GM19240 (cell line): ENCODE measurements at regions not wholly inside any gene's neighbourhood (a gene's known extent, or its start where the extent isn't known, plus 50 kb on each side); places are given as distances from the start of the nearest gene placed in this dataset.

ENCODE experiments used
- DNase-seq: peaks from one replicate; pipeline ENCODE4 v3.0.0; 2011; ENCODE audit warnings: low spot score; ENCODE audit not compliant: insufficient read length

- no peak for DNase-seq
Observed at GRCh38 chr20:22791396-22791795, 207.0 kb upstream of the FOXA2 start.

DNA sequence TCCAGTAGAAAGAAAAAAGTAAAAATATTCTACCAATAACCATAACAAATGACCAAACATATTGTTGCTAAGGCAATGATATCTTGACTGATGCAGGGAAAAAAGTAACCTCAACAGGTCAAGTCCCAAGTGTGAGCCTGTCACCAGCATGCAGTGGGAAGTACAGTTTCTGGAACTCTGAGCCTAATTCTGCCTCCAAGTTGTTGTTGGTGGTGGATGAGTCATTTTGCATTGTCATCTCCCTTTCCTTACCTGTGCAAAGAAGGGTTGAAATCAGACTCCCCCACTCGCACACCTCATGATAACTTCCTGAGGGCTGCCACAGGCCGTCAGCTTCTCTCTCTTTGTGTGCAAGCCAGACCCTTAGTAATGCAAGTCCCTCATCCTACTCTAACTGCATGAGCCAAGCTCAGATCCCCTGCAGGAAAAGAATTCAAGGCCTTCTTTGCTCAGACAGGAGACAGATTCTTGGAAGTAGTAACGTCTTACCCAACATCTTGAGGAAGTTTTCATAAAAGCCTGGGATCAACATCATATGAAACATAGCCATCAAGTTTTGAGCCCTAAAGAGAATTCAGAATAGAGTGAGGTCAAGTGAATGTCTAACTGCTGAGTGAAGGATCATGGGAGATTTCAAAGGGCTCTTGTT, 207.6 kb upstream of the FOXA2 start:
- no peak for DNase-seq

GRCh38 chr20:22794200-22794599, 209.8 kb upstream of the FOXA2 start:
- no peak for DNase-seq

DNA sequence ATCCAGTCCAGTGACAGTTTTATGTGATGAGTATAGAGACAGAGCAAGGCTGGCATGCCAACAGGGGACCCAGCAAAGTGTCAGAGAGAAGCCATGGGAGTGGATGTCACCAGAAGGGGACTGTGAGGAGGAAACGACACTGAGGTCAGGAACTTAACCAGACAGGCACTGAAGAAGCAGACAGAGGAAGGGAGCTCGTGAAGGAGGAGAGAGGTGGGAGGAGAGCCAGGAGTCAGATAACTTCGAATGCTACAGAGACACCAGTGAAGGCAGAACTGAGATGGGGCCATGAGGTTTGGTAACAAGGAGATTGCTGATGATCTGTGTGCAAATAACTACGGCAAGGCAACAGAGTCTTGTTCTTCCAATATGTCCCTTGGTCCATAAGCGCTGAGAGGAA, 211.1 kb upstream of the FOXA2 start:
- DNase-seq, result no peak

DNA sequence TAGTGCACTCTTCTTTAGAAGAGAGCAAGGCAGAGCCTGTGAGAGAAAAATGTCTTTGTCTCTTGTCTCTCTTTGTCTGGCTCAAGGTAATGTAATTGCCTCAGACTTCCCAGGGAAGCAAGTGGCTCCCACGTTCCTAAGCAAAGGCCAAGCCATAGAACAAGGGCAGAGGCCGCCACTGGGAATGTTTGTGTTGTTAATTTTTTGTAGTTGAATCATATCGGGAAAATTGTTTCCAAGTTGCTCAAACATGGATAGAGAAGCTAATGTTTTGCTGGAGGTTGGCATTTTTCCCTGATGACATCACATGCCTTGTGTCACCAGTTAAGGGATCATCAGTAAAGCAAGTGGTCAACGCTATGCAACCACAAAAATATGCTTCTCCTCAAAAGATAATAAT, 211.5 kb upstream of the FOXA2 start:
- DNase-seq, result no peak

GRCh38 chr20:22796469-22797077, 212.2 kb upstream of the FOXA2 start:
- DNase-seq, result no peak

DNA sequence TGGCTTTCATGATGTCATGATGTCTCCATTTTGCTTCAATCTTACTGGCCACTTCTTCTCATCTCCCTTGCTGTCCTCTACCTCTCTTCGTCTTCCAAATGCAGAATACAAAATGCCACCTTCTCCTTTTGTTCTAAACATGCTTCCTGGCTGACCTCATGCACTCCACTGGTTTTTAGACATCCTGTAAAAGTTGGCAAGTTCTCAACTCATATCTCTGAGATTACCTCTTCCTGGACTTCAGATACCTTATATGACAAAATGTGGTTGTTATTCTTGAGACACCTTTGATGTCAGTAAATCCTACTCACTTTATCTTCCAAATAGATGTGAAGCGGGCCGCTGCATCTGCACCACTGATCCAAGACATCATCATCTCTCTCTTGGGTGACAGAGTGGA, 212.7 kb upstream of the FOXA2 start:
- DNase-seq, result no peak

- no peak for DNase-seq
Observed at GRCh38 chr20:22799687-22800086, 215.3 kb upstream of the FOXA2 start.

DNA sequence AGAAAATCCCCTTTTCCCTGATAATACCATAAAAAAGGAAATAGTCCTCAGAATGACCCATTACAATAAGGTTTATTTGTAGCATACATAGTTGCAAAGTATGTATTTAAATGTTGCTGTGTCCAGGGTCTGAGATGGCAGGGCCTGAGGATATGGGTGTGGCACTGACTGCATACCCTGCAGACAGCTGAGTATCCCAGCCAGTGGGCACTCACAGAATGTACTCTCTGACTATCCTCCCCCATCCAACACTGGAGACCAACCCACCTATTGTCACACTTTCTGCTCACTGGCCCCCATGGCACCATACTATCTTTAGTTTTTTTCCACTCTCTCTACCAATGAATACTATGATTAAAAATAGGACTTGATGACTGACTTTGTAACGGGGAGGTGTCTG, 215.8 kb upstream of the FOXA2 start:
- no peak for DNase-seq

DNA sequence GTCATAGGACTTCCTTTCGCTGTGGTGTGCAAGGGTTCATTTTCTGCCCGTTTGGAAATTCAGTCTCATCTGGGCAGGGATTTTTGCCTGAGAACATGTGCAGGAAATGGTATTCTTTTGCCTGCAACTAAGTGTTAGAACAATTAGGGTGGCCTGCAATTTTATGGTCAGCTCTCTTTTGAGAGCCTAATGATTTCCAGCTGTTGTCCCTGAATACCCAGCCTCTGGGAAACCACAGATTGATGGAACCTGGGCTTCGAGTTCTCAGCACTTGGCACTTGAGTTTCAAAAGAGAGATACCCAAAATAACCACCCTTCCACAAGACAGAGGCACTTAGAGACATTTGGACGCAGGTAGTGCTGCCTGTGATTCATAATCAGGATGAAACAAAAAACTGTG, 217.2 kb upstream of the FOXA2 start:
- no peak for DNase-seq

- no peak for DNase-seq
Observed at GRCh38 chr20:22802296-22802695, 217.9 kb upstream of the FOXA2 start.

- DNase-seq, result no peak
Observed at GRCh38 chr20:22805219-22805618, 220.8 kb upstream of the FOXA2 start.

DNA sequence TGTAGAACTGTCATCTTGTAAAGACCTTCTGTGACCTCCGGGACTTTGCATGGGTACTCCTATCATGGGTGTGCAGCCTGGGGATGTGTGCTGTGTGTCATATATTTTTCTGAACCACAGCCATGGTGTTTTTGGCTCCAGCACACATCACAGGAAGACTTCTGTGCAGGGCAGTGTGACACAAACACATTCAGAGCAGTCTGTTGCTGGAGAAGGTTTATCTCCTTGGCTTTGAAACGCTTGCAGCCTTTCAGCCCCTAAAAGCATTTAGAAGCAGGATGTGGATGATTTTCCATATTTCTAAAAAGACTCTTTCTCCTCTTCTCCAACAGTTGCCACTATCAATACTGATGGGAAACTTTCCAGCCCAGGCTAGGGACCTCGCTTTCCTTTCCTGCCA, 221.6 kb upstream of the FOXA2 start:
- DNase-seq, result no peak

- no peak for DNase-seq
Observed at GRCh38 chr20:22807045-22807444, 222.7 kb upstream of the FOXA2 start.

GRCh38 chr20:22807646-22808244, 223.4 kb upstream of the FOXA2 start:
- DNase-seq, result no peak

DNA sequence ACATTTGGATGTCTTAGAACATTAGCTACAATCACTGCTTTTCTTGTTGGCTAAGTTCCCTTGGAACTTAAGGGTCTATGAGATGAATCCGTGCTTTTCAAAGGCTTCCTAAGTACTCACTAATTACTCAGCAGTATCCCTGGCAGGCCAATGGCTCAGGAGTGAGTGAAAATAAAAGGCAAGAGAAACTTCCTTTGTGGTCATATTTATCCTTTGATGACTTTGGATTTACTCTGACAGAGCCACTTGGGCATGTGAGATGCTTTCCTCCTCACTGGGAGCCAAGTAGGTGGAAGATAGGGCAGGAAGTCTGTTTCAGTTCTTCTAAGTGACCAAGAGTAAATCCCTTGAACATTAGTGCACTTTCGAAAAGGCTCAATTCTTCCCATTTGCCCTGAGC, 224.3 kb upstream of the FOXA2 start:
- no peak for DNase-seq

GRCh38 chr20:22810030-22810429, 225.1 kb upstream of the SSTR4 start:
- no peak for DNase-seq

GRCh38 chr20:22810626-22811569, 224.2 kb upstream of the SSTR4 start:
- DNase-seq, result no peak

GRCh38 chr20:22814471-22815205, 220.5 kb upstream of the SSTR4 start:
- no peak for DNase-seq

GRCh38 chr20:22815206-22815551, 219.9 kb upstream of the SSTR4 start:
- DNase-seq, result no peak

DNA sequence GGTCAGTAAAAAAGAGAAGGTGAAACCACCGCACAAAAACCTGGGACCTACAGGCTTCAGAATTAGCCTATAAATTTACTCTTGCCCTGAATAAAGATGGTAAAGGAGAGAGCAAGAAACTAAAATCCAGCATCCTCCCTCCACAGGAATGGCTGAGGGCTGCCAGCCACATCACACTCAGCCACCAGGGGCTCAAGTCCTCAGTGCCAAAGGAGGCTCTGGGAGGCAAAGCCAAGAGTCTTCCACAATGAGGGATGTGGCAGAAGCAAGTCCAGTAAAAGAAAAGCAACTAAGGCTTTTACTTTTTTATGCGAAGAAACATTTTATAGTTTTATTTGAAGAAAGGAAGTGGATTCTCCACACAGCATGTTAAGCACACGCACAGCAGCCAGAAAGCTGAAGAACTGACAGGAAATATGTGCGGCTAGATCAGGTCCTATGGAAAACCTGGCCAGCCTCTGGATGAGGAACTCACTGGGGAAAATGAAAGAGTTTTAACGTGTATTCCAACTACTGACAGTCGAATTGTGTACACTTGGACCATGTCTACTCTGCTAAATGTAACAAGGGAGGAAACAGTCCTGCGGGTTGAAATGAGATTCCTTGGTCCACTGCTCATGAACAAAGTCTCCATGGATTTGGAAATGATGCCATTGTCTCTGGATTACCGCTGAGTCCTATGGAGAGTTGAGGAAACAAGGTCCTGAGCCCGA, 219.4 kb upstream of the SSTR4 start:
- DNase-seq, result no peak
